HepG2 (cell line): ENCODE measurements at regions not wholly inside any gene's neighbourhood (a gene's known extent, or its start where the extent isn't known, plus 50 kb on each side); places are given as distances from the start of the nearest gene placed in this dataset.
A peak's percentile ranks its signal among the peaks of the same experiment; 100 is the strongest.

ENCODE experiments used
- BCL3 ChIP-seq: sonication (generic); formaldehyde crosslinking; IDR thresholded peaks from 2 replicates; pipeline ENCODE4 v1.5.1; 2020; ENCODE audit warnings: mild to moderate bottlenecking, missing genetic modification reagents, moderate library complexity
- EHMT2 ChIP-seq: fragments of 200-600 bp; sonication (generic); IDR thresholded peaks from 2 replicates; pipeline ENCODE4 v1.7.0; 2017; ENCODE audit warnings: antibody characterized with exemption, low read depth, low read length, borderline replicate concordance
- ETV6 ChIP-seq: sonication (generic); formaldehyde crosslinking; conservative IDR thresholded peaks from 2 replicates; pipeline ENCODE4 v1.4.0; 2020; ENCODE audit warnings: missing genetic modification reagents
- EZH2 ChIP-seq: conservative IDR thresholded peaks from 2 replicates; pipeline ENCODE4 v1.6.1; 2012; ENCODE audit warnings: mild to moderate bottlenecking, low read depth, low read length, moderate library complexity
- FUBP1 ChIP-seq: sonication (generic); formaldehyde crosslinking; IDR thresholded peaks from 2 replicates; pipeline ENCODE4 v1.5.1; 2020; ENCODE audit warnings: missing genetic modification reagents, mild to moderate bottlenecking, borderline replicate concordance
- HHEX ChIP-seq: IDR thresholded peaks from 2 replicates; pipeline ENCODE4 v1.6.1; 2016; ENCODE audit warnings: control low read depth
- KDM6A ChIP-seq: IDR thresholded peaks from 2 replicates; pipeline ENCODE4 v1.6.1; 2016; ENCODE audit warnings: low read depth
- POLR2A ChIP-seq, 2 experiments: IDR thresholded peaks; 2 replicates each; pipeline ENCODE4 v1.6.1; 2011; ENCODE audit warnings: low read depth in 2 of 2, low read length in 2 of 2, mild to moderate bottlenecking in 1 of 2, moderate library complexity in 1 of 2; ENCODE audit not compliant: insufficient read depth in 1 of 2
- RNF2 ChIP-seq: fragments of 450-650 bp; conservative IDR thresholded peaks from 2 replicates; pipeline ENCODE4 v1.6.1; 2016; ENCODE audit warnings: low read depth
- THYN1 ChIP-seq: sonication (generic); formaldehyde crosslinking; IDR thresholded peaks from 2 replicates; pipeline ENCODE4 v1.8.1; 2023; ENCODE audit warnings: low read depth, mild to moderate bottlenecking, moderate library complexity, missing genetic modification reagents, borderline replicate concordance
- UBTF ChIP-seq: sonication (generic); formaldehyde crosslinking; IDR thresholded peaks from 2 replicates; pipeline ENCODE4 v1.4.0; 2020; ENCODE audit warnings: mild to moderate bottlenecking, missing genetic modification reagents
- ZBTB20 ChIP-seq: sonication (generic); formaldehyde crosslinking; IDR thresholded peaks from 2 replicates; pipeline ENCODE4 v1.8.1; 2023; ENCODE audit warnings: missing genetic modification reagents, low read depth, mild to moderate bottlenecking, borderline replicate concordance
- ZEB1 ChIP-seq: IDR thresholded peaks from 2 replicates; pipeline ENCODE4 v1.6.1; 2012; ENCODE audit warnings: mild to moderate bottlenecking, low read depth, inconsistent platforms; ENCODE audit not compliant: insufficient replicate concordance
- ZFP1 ChIP-seq: IDR thresholded peaks from 2 replicates; pipeline ENCODE4 v1.6.1; 2016
- ZNF235 ChIP-seq: sonication (generic); formaldehyde crosslinking; IDR thresholded peaks from 2 replicates; pipeline ENCODE4 v1.8.1; 2023; ENCODE audit warnings: mild to moderate bottlenecking, missing genetic modification reagents, borderline replicate concordance
- ZNF256 ChIP-seq: sonication (generic); formaldehyde crosslinking; conservative IDR thresholded peaks from 2 replicates; pipeline ENCODE4 v1.4.0; 2020; ENCODE audit warnings: missing genetic modification reagents
- ZNF713 ChIP-seq: sonication (generic); formaldehyde crosslinking; IDR thresholded peaks from 2 replicates; pipeline ENCODE4 v1.4.0; 2020; ENCODE audit warnings: mild to moderate bottlenecking, missing genetic modification reagents
- ZNF761 ChIP-seq: sonication (generic); formaldehyde crosslinking; conservative IDR thresholded peaks from 2 replicates; pipeline ENCODE4 v1.4.0; 2020; ENCODE audit warnings: mild to moderate bottlenecking, missing genetic modification reagents

- no peak for TF ChIP-seq ZNF235 (CRISPR knock-in tag)
- no peak for TF ChIP-seq ZNF713
- TF ChIP-seq ZNF761, result no peak
- peak; percentile 37 for TF ChIP-seq ZEB1
- peak; percentile 51; the same call in 1 of the 2 replicates for TF ChIP-seq HHEX (CRISPR knock-in tag)
- no peak for TF ChIP-seq ZFP1 (CRISPR knock-in tag)
- TF ChIP-seq ZBTB20, result peak; percentile 73; the same call in 1 of the 2 replicates
- TF ChIP-seq ZNF256, result no peak
- no peak for TF ChIP-seq EZH2
- no peak for TF ChIP-seq RNF2
- no peak; the same call in 1 of the 2 replicates for TF ChIP-seq ETV6 (CRISPR knock-in tag)
- TF ChIP-seq UBTF (CRISPR knock-in tag), result no peak
- no peak for TF ChIP-seq FUBP1 (CRISPR knock-in tag)
- TF ChIP-seq KDM6A (CRISPR knock-in tag), result peak; percentile 82
- TF ChIP-seq EHMT2, result peak; percentile 96
- no peak for TF ChIP-seq POLR2A (IDR thresholded peaks at IDR 0.05; ENCODE audit: insufficient read depth in 1 of 2, low read depth in 2 of 2, low read length in 2 of 2)
- TF ChIP-seq THYN1 (CRISPR knock-in tag), result no peak
- no peak for TF ChIP-seq BCL3 (CRISPR knock-in tag)
These were observed 206.5 kb upstream of the EYA4 start (continued) for GRCh38 chr6:133034509-133035206.
